ENCODE measurements at regions not wholly inside any gene's neighbourhood (a gene's known extent, or its start where the extent isn't known, plus 50 kb on each side); places are given as distances from the start of the nearest gene placed in this dataset.
"Not testable (repeated sequence)": the region's sequence is repeated elsewhere in the genome, so short reads cannot be mapped to it uniquely, and the experiment has no call there.

- no peaks in the 10 kb centered on the region for H3K27me3 ChIP-seq
- intact Hi-C loops (cut with DNase I): no loop called here
- H3K9me3 ChIP-seq: no peaks in the 10 kb centered on the region
- H3K4me3 ChIP-seq: no peak overlapping the region
- H3K27ac ChIP-seq: no peak overlapping the region
- DNase-seq (no peak), ATAC-seq (no peak)
- no peaks in the 10 kb centered on the region for H3K36me3 ChIP-seq
- no peaks in the 10 kb centered on the region for H3K4me1 ChIP-seq
- TF ChIP-seq, protein P1, sequence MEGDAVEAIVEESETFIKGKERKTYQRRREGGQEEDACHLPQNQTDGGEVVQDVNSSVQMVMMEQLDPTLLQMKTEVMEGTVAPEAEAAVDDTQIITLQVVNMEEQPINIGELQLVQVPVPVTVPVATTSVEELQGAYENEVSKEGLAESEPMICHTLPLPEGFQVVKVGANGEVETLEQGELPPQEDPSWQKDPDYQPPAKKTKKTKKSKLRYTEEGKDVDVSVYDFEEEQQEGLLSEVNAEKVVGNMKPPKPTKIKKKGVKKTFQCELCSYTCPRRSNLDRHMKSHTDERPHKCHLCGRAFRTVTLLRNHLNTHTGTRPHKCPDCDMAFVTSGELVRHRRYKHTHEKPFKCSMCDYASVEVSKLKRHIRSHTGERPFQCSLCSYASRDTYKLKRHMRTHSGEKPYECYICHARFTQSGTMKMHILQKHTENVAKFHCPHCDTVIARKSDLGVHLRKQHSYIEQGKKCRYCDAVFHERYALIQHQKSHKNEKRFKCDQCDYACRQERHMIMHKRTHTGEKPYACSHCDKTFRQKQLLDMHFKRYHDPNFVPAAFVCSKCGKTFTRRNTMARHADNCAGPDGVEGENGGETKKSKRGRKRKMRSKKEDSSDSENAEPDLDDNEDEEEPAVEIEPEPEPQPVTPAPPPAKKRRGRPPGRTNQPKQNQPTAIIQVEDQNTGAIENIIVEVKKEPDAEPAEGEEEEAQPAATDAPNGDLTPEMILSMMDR (IDR thresholded peaks at IDR 0.05): no peak
These were observed 501.9 kb downstream of the TMEM135 start for GRCh38 chr11:87539596-87539995.

GRCh38 chr11:87536565-87536964, 498.8 kb downstream of the TMEM135 start:
- H3K9me3 ChIP-seq: no peaks in the 10 kb centered on the region
- intact Hi-C loops (cut with DNase I): no loop called here

GRCh38 chr11:87536016-87536415, 498.3 kb downstream of the TMEM135 start:
- Histone ChIP-seq H3K27ac (no peak overlapping the region), H3K4me3 (no peak overlapping the region), H3K9me3 (no peaks in the 10 kb centered on the region), H3K4me1 (no peaks in the 10 kb centered on the region), H3K36me3 (no peaks in the 10 kb centered on the region), H3K27me3 (no peaks in the 10 kb centered on the region)
- TF ChIP-seq, protein P1 (IDR thresholded peaks at IDR 0.05): no peak
- intact Hi-C loops (cut with DNase I): no loop called here
- ATAC-seq: no peak
- DNase-seq: no peak

More at GRCh38 chr11:87536565-87536964, 498.8 kb downstream of the TMEM135 start:
- Histone ChIP-seq H3K27me3 (no peaks in the 10 kb centered on the region), H3K36me3 (no peaks in the 10 kb centered on the region), H3K27ac (no peak overlapping the region), H3K4me1 (no peaks in the 10 kb centered on the region), H3K4me3 (no peak overlapping the region)
- TF ChIP-seq, protein P1 (IDR thresholded peaks at IDR 0.05): no peak
- ATAC-seq (no peak), DNase-seq (no peak)

DNA sequence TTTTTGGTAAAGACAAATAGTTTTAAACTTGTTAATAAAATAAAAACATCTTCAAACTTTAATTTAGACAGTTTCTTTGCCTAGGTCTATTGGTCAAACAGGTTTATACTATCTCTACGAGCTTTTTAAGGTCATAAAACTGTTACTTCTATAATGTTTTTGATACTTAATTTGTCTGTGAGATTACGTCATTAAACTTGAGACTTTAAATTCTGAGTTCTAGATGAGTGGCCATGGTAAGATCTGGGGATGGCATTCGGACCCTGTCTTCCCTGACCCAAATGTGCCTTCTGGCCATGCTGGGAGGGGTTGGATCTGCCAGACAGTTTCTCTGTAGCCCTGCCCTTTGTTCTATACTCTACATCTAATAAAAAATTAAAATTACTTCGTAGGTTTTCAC, 497.8 kb downstream of the TMEM135 start:
- DNase-seq (no peak), ATAC-seq (no peak)
- intact Hi-C loops (cut with DNase I): no loop called here
- no peaks in the 10 kb centered on the region for H3K9me3 ChIP-seq
- no peak overlapping the region for H3K27ac ChIP-seq
- TF ChIP-seq, protein P1 (IDR thresholded peaks at IDR 0.05): no peak
- H3K27me3 ChIP-seq: no peaks in the 10 kb centered on the region
- no peak overlapping the region for H3K4me3 ChIP-seq
- no peaks in the 10 kb centered on the region for H3K4me1 ChIP-seq
- H3K36me3 ChIP-seq: no peaks in the 10 kb centered on the region

DNA sequence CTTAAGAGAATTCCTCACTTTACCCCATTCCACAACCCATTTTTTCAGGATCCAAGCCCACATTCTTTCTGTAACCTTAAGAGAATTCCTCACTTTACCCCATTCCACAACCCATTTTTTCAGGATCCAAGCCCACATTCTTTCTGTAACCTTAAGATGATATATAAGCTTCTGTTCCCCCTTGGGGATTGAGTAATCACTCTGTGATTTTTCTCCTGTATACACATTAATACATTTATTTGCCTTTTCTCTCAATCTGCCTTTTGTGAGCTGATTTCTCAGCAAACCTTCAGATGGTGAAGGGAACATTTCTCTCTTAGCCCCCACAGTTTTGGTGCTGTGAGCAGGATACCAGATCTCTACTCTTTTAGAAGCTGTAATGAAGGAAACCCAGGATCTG, 494.1 kb downstream of the TMEM135 start:
- DNase-seq; intact Hi-C loops (cut with DNase I); H3K36me3 ChIP-seq; H3K9me3 ChIP-seq; ATAC-seq; H3K4me1 ChIP-seq; H3K4me3 ChIP-seq; H3K27ac ChIP-seq; H3K27me3 ChIP-seq: not testable (repeated sequence)

DNA sequence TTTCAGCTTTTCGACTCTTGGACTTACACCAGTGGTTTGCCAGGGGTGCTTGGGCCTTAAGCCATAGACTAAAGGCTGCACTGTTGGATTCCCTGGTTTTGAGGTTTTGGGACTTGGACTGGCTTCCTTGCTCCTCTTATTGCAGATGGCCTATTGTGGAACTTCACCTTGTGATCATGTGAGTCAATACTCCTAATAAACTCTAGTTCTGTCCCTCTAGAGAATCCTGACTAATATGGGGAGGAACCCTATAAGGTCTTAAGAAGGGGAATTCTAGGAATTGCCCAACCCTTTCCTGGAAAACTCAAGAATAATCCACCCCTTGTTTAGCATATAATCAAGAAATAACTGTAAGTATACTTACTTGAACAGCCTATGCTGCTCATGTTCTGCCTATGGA, 491.8 kb downstream of the TMEM135 start:
- H3K4me3 ChIP-seq: no peak overlapping the region
- DNase-seq (no peak), ATAC-seq (no peak)
- no peaks in the 10 kb centered on the region for H3K27me3 ChIP-seq
- intact Hi-C loops (cut with DNase I): no loop called here
- H3K27ac ChIP-seq: no peak overlapping the region
- TF ChIP-seq, protein P1 (IDR thresholded peaks at IDR 0.05): no peak
- no peaks in the 10 kb centered on the region for H3K36me3 ChIP-seq
- no peaks in the 10 kb centered on the region for H3K4me1 ChIP-seq
- no peaks in the 10 kb centered on the region for H3K9me3 ChIP-seq

Measured in upper lobe of right lung (tissue), 1 donor.